ENCODE measurements at regions not wholly inside any gene's neighbourhood (a gene's known extent, or its start where the extent isn't known, plus 50 kb on each side); places are given as distances from the start of the nearest gene placed in this dataset.

GRCh38 chr4:77488882-77489281 lies 116.7 kb upstream of the CXCL13 start:
- TF ChIP-seq RAD21 (IDR thresholded peaks at IDR 0.05; ENCODE audit: low read depth) (no peak), REST (IDR thresholded peaks at IDR 0.05; ENCODE audit: low read depth) (no peak), EGR1 (IDR thresholded peaks at IDR 0.05) (no peak), EP300 (IDR thresholded peaks at IDR 0.05; ENCODE audit: borderline replicate concordance) (no peak)

- TF ChIP-seq FOXM1 (IDR thresholded peaks at IDR 0.05; ENCODE audit: borderline replicate concordance, low read depth), result no peak
- TF ChIP-seq TAF1 (IDR thresholded peaks at IDR 0.05; ENCODE audit: low read depth), result no peak
- no peak for TF ChIP-seq YY1 (IDR thresholded peaks at IDR 0.05; ENCODE audit: low read depth)
- no peak for TF ChIP-seq NFIC (IDR thresholded peaks at IDR 0.05)
- TF ChIP-seq ZBTB7A (IDR thresholded peaks at IDR 0.05; ENCODE audit: low read depth), result no peak
- TF ChIP-seq CREB1 (IDR thresholded peaks at IDR 0.05; ENCODE audit: low read depth), result no peak
- no peak for TF ChIP-seq MAX (IDR thresholded peaks at IDR 0.05)
- TF ChIP-seq USF1 (IDR thresholded peaks at IDR 0.05), result no peak
- no peak for TF ChIP-seq EGR1 (IDR thresholded peaks at IDR 0.05)
- no peak for TF ChIP-seq TCF12 (IDR thresholded peaks at IDR 0.05; ENCODE audit: low read depth)
These were observed 112.4 kb upstream of the CXCL13 start for GRCh38 chr4:77493120-77493752.

- TF ChIP-seq TAF1 (IDR thresholded peaks at IDR 0.05; ENCODE audit: low read depth), result no peak
- no peak for TF ChIP-seq YY1 (IDR thresholded peaks at IDR 0.05; ENCODE audit: low read depth)
- TF ChIP-seq EP300 (IDR thresholded peaks at IDR 0.05; ENCODE audit: borderline replicate concordance), result no peak
- TF ChIP-seq RAD21 (IDR thresholded peaks at IDR 0.05; ENCODE audit: low read depth), result no peak
- no peak for TF ChIP-seq CREB1 (IDR thresholded peaks at IDR 0.05; ENCODE audit: low read depth)
- no peak for TF ChIP-seq MAX (IDR thresholded peaks at IDR 0.05)
- TF ChIP-seq NFIC (IDR thresholded peaks at IDR 0.05), result no peak
- TF ChIP-seq TCF12 (IDR thresholded peaks at IDR 0.05; ENCODE audit: low read depth), result no peak
- TF ChIP-seq ZBTB7A (IDR thresholded peaks at IDR 0.05; ENCODE audit: low read depth), result no peak
- no peak for TF ChIP-seq REST (IDR thresholded peaks at IDR 0.05; ENCODE audit: low read depth)
- TF ChIP-seq TEAD4 (IDR thresholded peaks at IDR 0.05), result no peak
These were observed 111.6 kb upstream of the CXCL13 start for GRCh38 chr4:77493829-77494551.

- no peak for TF ChIP-seq ZBTB7A (IDR thresholded peaks at IDR 0.05; ENCODE audit: low read depth)
- no peak for TF ChIP-seq TAF1 (IDR thresholded peaks at IDR 0.05; ENCODE audit: low read depth)
- TF ChIP-seq TCF12 (IDR thresholded peaks at IDR 0.05; ENCODE audit: low read depth), result no peak
- no peak for TF ChIP-seq MAX (IDR thresholded peaks at IDR 0.05)
- no peak for TF ChIP-seq EP300 (IDR thresholded peaks at IDR 0.05; ENCODE audit: borderline replicate concordance)
- TF ChIP-seq TEAD4 (IDR thresholded peaks at IDR 0.05), result no peak
- no peak for TF ChIP-seq RAD21 (IDR thresholded peaks at IDR 0.05; ENCODE audit: low read depth)
- no peak for TF ChIP-seq USF1 (IDR thresholded peaks at IDR 0.05)
- TF ChIP-seq YY1 (IDR thresholded peaks at IDR 0.05; ENCODE audit: low read depth), result no peak
- no peak for TF ChIP-seq CEBPB (IDR thresholded peaks at IDR 0.05)
These were observed 109.2 kb upstream of the CXCL13 start for GRCh38 chr4:77496457-77496856.

GRCh38 chr4:77500801-77501200 lies 104.8 kb upstream of the CXCL13 start:
- TF ChIP-seq TAF1 (IDR thresholded peaks at IDR 0.05; ENCODE audit: low read depth) (no peak), TEAD4 (IDR thresholded peaks at IDR 0.05) (no peak), REST (IDR thresholded peaks at IDR 0.05; ENCODE audit: low read depth) (no peak), TCF12 (IDR thresholded peaks at IDR 0.05; ENCODE audit: low read depth) (no peak), CREB1 (IDR thresholded peaks at IDR 0.05; ENCODE audit: low read depth) (no peak), EGR1 (IDR thresholded peaks at IDR 0.05) (no peak), RAD21 (IDR thresholded peaks at IDR 0.05; ENCODE audit: low read depth) (no peak), CEBPB (IDR thresholded peaks at IDR 0.05) (no peak), EP300 (IDR thresholded peaks at IDR 0.05; ENCODE audit: borderline replicate concordance) (no peak), NFIC (IDR thresholded peaks at IDR 0.05) (no peak), MAX (IDR thresholded peaks at IDR 0.05) (no peak), USF1 (IDR thresholded peaks at IDR 0.05) (no peak), ZBTB7A (IDR thresholded peaks at IDR 0.05; ENCODE audit: low read depth) (no peak), YY1 (IDR thresholded peaks at IDR 0.05; ENCODE audit: low read depth) (no peak), FOXM1 (IDR thresholded peaks at IDR 0.05; ENCODE audit: borderline replicate concordance, low read depth) (no peak)
